K562 (cell line): ENCODE measurements at regions not wholly inside any gene's neighbourhood (a gene's known extent, or its start where the extent isn't known, plus 50 kb on each side); places are given as distances from the start of the nearest gene placed in this dataset.

ENCODE experiments used
- HMGN3 ChIP-seq: IDR thresholded peaks from 2 replicates; pipeline ENCODE4 v1.6.1; 2011; ENCODE audit warnings: borderline replicate concordance, low read depth, mild to moderate bottlenecking, mixed read lengths, low read length; ENCODE audit not compliant: insufficient read length; ENCODE audit errors: extremely low read depth
- MAZ ChIP-seq, 2 experiments: fragments of 450-650 bp in 1 of 2; sonication (generic) in 1 of 2; formaldehyde crosslinking; IDR thresholded peaks in 1 of 2; conservative IDR thresholded peaks in 1 of 2; 2 replicates each; pipeline versions ENCODE4 v1.4.0 to v1.5.0; 2020; ENCODE audit warnings: mild to moderate bottlenecking in 1 of 2, missing genetic modification reagents in 1 of 2
- SLC30A9 ChIP-seq: fragments of 250-450 bp; sonication (Bioruptor Pico); IDR thresholded peaks from 2 replicates; pipeline ENCODE4 v1.8.0; 2022; ENCODE audit warnings: mild to moderate bottlenecking, moderate library complexity
- SMARCB1 ChIP-seq: IDR thresholded peaks from 2 replicates; pipeline ENCODE4 v1.6.1; 2011; ENCODE audit warnings: improper control_type of control experiment, low read depth; ENCODE audit not compliant: insufficient read length
- TEAD1 ChIP-seq, 2 experiments: fragments of 450-650 bp in 1 of 2; sonication (generic) in 1 of 2; formaldehyde crosslinking; IDR thresholded peaks; 2 replicates each; pipeline versions ENCODE4 v1.4.0 to v1.8.0; 2020 to 2022; ENCODE audit warnings: mild to moderate bottlenecking in 2 of 2, missing genetic modification reagents in 1 of 2
- ZNF830 ChIP-seq: fragments of 250-450 bp; sonication (Bioruptor Pico); IDR thresholded peaks from 2 replicates; pipeline ENCODE4 v1.5.0; 2021; ENCODE audit warnings: mild to moderate bottlenecking
- TF ChIP-seq, protein P1 (sequence below), 2 experiments: fragments of 450-650 bp in 1 of 2; sonication (generic) in 1 of 2; formaldehyde crosslinking in 1 of 2; IDR thresholded peaks; 2 replicates each; pipeline versions ENCODE4 v1.7.1 to v1.9.0; 2016 to 2022; ENCODE audit warnings: inconsistent platforms in 1 of 2, mild to moderate bottlenecking in 1 of 2, missing genetic modification reagents in 1 of 2
- TF ChIP-seq, protein P2 (sequence below): sonication (generic); formaldehyde crosslinking; IDR thresholded peaks from 2 replicates; pipeline ENCODE4 v1.8.0; 2023; ENCODE audit warnings: missing genetic modification reagents, mild to moderate bottlenecking, borderline replicate concordance
- TF ChIP-seq, protein P3 (sequence below): fragments of 200-400 bp; formaldehyde crosslinking; IDR thresholded peaks from 2 replicates; pipeline ENCODE4 v1.6.1; 2017; ENCODE audit warnings: mild to moderate bottlenecking, low read depth, low read length, moderate library complexity

DNA sequence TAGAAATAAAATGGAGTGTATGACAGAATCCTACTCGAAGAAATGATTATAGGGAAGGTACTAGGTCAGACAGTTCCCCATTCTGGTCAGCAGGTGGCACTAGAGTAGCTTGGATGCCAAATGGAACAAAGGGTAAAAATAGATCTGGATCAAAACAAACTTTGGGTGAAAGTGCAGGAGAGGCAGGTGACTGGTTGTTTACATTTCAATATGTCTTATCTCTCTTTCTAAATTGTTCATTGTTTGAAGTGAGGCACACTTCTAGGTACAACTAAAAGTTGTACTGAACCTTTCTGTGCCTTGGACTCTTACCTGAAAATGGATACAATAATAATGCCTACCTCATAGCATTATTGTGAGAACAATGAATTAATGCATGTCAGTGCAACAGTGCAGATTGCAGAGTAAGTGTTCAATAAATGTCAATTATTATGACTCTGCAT, 62.0 kb upstream of the OSBPL8 start (continued):
- TF ChIP-seq, protein P1, sequence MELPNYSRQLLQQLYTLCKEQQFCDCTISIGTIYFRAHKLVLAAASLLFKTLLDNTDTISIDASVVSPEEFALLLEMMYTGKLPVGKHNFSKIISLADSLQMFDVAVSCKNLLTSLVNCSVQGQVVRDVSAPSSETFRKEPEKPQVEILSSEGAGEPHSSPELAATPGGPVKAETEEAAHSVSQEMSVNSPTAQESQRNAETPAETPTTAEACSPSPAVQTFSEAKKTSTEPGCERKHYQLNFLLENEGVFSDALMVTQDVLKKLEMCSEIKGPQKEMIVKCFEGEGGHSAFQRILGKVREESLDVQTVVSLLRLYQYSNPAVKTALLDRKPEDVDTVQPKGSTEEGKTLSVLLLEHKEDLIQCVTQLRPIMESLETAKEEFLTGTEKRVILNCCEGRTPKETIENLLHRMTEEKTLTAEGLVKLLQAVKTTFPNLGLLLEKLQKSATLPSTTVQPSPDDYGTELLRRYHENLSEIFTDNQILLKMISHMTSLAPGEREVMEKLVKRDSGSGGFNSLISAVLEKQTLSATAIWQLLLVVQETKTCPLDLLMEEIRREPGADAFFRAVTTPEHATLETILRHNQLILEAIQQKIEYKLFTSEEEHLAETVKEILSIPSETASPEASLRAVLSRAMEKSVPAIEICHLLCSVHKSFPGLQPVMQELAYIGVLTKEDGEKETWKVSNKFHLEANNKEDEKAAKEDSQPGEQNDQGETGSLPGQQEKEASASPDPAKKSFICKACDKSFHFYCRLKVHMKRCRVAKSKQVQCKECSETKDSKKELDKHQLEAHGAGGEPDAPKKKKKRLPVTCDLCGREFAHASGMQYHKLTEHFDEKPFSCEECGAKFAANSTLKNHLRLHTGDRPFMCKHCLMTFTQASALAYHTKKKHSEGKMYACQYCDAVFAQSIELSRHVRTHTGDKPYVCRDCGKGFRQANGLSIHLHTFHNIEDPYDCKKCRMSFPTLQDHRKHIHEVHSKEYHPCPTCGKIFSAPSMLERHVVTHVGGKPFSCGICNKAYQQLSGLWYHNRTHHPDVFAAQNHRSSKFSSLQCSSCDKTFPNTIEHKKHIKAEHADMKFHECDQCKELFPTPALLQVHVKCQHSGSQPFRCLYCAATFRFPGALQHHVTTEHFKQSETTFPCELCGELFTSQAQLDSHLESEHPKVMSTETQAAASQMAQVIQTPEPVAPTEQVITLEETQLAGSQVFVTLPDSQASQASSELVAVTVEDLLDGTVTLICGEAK (IDR thresholded peaks at IDR 0.05), result no peak
- TF ChIP-seq, protein P1 (CRISPR knock-in tag; IDR thresholded peaks at IDR 0.05), result no peak
- TF ChIP-seq MAZ (CRISPR knock-in tag; conservative IDR thresholded peaks at IDR 0.05 in 1 of 2, IDR thresholded peaks at IDR 0.05 in 1 of 2), result no peak
- TF ChIP-seq ZNF830 (CRISPR knock-in tag), result no peak
- no peak for TF ChIP-seq HMGN3
- TF ChIP-seq, protein P2, sequence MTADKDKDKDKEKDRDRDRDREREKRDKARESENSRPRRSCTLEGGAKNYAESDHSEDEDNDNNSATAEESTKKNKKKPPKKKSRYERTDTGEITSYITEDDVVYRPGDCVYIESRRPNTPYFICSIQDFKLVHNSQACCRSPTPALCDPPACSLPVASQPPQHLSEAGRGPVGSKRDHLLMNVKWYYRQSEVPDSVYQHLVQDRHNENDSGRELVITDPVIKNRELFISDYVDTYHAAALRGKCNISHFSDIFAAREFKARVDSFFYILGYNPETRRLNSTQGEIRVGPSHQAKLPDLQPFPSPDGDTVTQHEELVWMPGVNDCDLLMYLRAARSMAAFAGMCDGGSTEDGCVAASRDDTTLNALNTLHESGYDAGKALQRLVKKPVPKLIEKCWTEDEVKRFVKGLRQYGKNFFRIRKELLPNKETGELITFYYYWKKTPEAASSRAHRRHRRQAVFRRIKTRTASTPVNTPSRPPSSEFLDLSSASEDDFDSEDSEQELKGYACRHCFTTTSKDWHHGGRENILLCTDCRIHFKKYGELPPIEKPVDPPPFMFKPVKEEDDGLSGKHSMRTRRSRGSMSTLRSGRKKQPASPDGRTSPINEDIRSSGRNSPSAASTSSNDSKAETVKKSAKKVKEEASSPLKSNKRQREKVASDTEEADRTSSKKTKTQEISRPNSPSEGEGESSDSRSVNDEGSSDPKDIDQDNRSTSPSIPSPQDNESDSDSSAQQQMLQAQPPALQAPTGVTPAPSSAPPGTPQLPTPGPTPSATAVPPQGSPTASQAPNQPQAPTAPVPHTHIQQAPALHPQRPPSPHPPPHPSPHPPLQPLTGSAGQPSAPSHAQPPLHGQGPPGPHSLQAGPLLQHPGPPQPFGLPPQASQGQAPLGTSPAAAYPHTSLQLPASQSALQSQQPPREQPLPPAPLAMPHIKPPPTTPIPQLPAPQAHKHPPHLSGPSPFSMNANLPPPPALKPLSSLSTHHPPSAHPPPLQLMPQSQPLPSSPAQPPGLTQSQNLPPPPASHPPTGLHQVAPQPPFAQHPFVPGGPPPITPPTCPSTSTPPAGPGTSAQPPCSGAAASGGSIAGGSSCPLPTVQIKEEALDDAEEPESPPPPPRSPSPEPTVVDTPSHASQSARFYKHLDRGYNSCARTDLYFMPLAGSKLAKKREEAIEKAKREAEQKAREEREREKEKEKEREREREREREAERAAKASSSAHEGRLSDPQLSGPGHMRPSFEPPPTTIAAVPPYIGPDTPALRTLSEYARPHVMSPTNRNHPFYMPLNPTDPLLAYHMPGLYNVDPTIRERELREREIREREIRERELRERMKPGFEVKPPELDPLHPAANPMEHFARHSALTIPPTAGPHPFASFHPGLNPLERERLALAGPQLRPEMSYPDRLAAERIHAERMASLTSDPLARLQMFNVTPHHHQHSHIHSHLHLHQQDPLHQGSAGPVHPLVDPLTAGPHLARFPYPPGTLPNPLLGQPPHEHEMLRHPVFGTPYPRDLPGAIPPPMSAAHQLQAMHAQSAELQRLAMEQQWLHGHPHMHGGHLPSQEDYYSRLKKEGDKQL (CRISPR knock-in tag), result no peak
- no peak for TF ChIP-seq SLC30A9 (CRISPR knock-in tag)
- TF ChIP-seq TEAD1 (CRISPR knock-in tag; IDR thresholded peaks at IDR 0.05), result no peak
- TF ChIP-seq SMARCB1, result no peak
- TF ChIP-seq, protein P3, sequence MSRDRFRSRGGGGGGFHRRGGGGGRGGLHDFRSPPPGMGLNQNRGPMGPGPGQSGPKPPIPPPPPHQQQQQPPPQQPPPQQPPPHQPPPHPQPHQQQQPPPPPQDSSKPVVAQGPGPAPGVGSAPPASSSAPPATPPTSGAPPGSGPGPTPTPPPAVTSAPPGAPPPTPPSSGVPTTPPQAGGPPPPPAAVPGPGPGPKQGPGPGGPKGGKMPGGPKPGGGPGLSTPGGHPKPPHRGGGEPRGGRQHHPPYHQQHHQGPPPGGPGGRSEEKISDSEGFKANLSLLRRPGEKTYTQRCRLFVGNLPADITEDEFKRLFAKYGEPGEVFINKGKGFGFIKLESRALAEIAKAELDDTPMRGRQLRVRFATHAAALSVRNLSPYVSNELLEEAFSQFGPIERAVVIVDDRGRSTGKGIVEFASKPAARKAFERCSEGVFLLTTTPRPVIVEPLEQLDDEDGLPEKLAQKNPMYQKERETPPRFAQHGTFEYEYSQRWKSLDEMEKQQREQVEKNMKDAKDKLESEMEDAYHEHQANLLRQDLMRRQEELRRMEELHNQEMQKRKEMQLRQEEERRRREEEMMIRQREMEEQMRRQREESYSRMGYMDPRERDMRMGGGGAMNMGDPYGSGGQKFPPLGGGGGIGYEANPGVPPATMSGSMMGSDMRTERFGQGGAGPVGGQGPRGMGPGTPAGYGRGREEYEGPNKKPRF, result no peak
